AG09309 (cell line): ENCODE measurements at regions not wholly inside any gene's neighbourhood (a gene's known extent, or its start where the extent isn't known, plus 50 kb on each side); places are given as distances from the start of the nearest gene placed in this dataset.
"Not testable (repeated sequence)": the region's sequence is repeated elsewhere in the genome, so short reads cannot be mapped to it uniquely, and the experiment has no call there.

Source experiments
- DNase-seq: peaks from one replicate; pipeline ENCODE4 v3.0.0-alpha.2; 2010; ENCODE audit warnings: low read depth
- H3K4me3 ChIP-seq: 2 replicates; pipeline ENCODE4 v1.5.1; 2011; ENCODE audit warnings: mild to moderate bottlenecking, low read depth, low read length, moderate library complexity; ENCODE audit not compliant: control insufficient read depth
- CTCF ChIP-seq: IDR thresholded peaks from 2 replicates; pipeline ENCODE4 v1.5.1; 2011; ENCODE audit warnings: mild to moderate bottlenecking, low read depth, low read length, inconsistent platforms; ENCODE audit not compliant: insufficient read depth, control insufficient read depth; ENCODE audit errors: missing control alignments

GRCh38 chr9:80489329-80489728 is 917.6 kb downstream of the TLE4 start:
- no peak for DNase-seq
- no peak for TF ChIP-seq CTCF
- no peak overlapping the region for H3K4me3 ChIP-seq

GRCh38 chr9:80485420-80486250 is 913.9 kb downstream of the TLE4 start:
- no peak for TF ChIP-seq CTCF
- H3K4me3 ChIP-seq, result no peak overlapping the region
- no peak for DNase-seq

GRCh38 chr9:80482251-80482650 is 910.5 kb downstream of the TLE4 start:
- not testable (repeated sequence) for H3K4me3 ChIP-seq, DNase-seq

GRCh38 chr9:80467632-80468031 is 895.9 kb downstream of the TLE4 start:
- no peak overlapping the region for H3K4me3 ChIP-seq
- TF ChIP-seq CTCF, result no peak
- DNase-seq, result no peak

GRCh38 chr9:80465556-80465955 is 893.8 kb downstream of the TLE4 start:
- no peak for DNase-seq
- H3K4me3 ChIP-seq, result no peak overlapping the region
- no peak for TF ChIP-seq CTCF

- no peak for DNase-seq
- H3K4me3 ChIP-seq, result no peak overlapping the region
- no peak for TF ChIP-seq CTCF
These were observed 877.7 kb downstream of the TLE4 start for GRCh38 chr9:80449513-80449912.

GRCh38 chr9:80448996-80449395 is 877.2 kb downstream of the TLE4 start:
- no peak for DNase-seq
- no peak for TF ChIP-seq CTCF
- H3K4me3 ChIP-seq, result no peak overlapping the region
